C4-2B (cell line): ENCODE measurements at regions not wholly inside any gene's neighbourhood (a gene's known extent, or its start where the extent isn't known, plus 50 kb on each side); places are given as distances from the start of the nearest gene placed in this dataset.

Experiments used
- ZFX ChIP-seq: fragments of 450-650 bp; IDR thresholded peaks from 2 replicates; pipeline ENCODE4 v1.6.1; 2017
- TF ChIP-seq, protein P1 (sequence below): fragments of 450-650 bp; conservative IDR thresholded peaks from 2 replicates; pipeline ENCODE4 v1.5.1; 2017; ENCODE audit warnings: mild to moderate bottlenecking

DNA sequence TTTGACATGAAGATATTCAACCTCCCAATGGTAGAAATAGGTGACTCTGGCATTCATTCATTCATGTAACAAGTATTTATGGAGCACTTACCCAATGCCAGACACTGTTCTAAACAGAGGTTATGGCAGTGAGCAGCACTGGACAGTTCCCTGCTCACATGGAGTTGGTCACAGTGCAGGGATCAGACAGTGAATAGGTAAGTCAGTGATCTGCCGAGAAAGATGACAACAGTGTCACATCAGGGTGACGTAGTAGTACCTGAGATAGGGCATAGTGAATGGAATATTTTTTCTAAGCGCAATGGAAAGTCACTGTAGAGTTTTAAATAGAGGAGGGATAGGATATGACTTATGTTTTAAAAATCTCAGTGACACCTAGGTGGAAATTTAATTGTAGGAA, 791.4 kb upstream of the RBFOX1 start:
- TF ChIP-seq, protein P1, sequence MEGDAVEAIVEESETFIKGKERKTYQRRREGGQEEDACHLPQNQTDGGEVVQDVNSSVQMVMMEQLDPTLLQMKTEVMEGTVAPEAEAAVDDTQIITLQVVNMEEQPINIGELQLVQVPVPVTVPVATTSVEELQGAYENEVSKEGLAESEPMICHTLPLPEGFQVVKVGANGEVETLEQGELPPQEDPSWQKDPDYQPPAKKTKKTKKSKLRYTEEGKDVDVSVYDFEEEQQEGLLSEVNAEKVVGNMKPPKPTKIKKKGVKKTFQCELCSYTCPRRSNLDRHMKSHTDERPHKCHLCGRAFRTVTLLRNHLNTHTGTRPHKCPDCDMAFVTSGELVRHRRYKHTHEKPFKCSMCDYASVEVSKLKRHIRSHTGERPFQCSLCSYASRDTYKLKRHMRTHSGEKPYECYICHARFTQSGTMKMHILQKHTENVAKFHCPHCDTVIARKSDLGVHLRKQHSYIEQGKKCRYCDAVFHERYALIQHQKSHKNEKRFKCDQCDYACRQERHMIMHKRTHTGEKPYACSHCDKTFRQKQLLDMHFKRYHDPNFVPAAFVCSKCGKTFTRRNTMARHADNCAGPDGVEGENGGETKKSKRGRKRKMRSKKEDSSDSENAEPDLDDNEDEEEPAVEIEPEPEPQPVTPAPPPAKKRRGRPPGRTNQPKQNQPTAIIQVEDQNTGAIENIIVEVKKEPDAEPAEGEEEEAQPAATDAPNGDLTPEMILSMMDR: no peak
- no peak for TF ChIP-seq ZFX
